Stomach (tissue), 4 donors: ENCODE measurements at regions not wholly inside any gene's neighbourhood (a gene's known extent, or its start where the extent isn't known, plus 50 kb on each side); places are given as distances from the start of the nearest gene placed in this dataset.
"Not testable (repeated sequence)": the region's sequence is repeated elsewhere in the genome, so short reads cannot be mapped to it uniquely, and the experiment has no call there.

Source experiments
- EP300 ChIP-seq: sonication (generic); formaldehyde crosslinking; IDR thresholded peaks from one replicate; pipeline ENCODE4 v1.6.1; 2017; ENCODE audit warnings: antibody characterized with exemption
- POLR2A ChIP-seq, 4 donors: fragments of 450-650 bp; IDR thresholded peaks; one replicate each; pipeline ENCODE4 v1.6.1; 2016; ENCODE audit warnings: antibody characterized with exemption in 4 of 4, control low read depth in 2 of 4, mild to moderate bottlenecking in 1 of 4, moderate library complexity in 1 of 4
- POLR2AphosphoS5 ChIP-seq, 3 donors: sonication (generic); formaldehyde crosslinking; IDR thresholded peaks; one replicate each; pipeline ENCODE4 v1.6.1; 2016; ENCODE audit warnings: antibody characterized with exemption in 3 of 3
- TF ChIP-seq, protein P1 (sequence below), 7 experiments: fragments of 450-650 bp in 4 of 7; fragments of 200-600 bp in 3 of 7; sonication (generic) in 3 of 7; IDR thresholded peaks; one replicate each; pipeline ENCODE4 v1.5.1; 2016 to 2019; ENCODE audit warnings: antibody characterized with exemption in 7 of 7, control low read depth in 2 of 7, mild to moderate bottlenecking in 1 of 7

DNA sequence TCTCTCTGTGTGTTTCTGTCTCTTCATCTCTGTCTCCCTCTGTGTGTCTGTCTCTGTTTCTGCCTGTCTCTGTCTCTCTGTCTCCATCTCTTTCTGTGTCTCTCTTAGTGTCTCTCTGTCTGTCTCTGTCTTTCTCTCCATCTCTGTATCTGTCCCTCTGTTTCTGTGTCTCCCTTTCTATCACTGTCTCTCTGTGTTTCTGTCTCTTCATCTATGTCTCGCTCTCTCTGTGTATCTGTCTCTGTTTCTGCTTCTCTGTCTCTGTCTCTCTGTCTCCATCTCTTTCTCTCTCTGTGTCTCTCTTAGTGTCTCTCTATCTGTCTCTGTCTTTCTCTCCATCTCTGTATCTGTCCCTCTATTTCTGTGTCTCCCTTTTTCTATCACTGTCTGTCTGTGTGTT lies 4479.1 kb upstream of the OR11H1 start:
- TF ChIP-seq POLR2A (IDR thresholded peaks at IDR 0.05); EP300; POLR2AphosphoS5 (IDR thresholded peaks at IDR 0.05): not testable (repeated sequence)
- TF ChIP-seq, protein P1, sequence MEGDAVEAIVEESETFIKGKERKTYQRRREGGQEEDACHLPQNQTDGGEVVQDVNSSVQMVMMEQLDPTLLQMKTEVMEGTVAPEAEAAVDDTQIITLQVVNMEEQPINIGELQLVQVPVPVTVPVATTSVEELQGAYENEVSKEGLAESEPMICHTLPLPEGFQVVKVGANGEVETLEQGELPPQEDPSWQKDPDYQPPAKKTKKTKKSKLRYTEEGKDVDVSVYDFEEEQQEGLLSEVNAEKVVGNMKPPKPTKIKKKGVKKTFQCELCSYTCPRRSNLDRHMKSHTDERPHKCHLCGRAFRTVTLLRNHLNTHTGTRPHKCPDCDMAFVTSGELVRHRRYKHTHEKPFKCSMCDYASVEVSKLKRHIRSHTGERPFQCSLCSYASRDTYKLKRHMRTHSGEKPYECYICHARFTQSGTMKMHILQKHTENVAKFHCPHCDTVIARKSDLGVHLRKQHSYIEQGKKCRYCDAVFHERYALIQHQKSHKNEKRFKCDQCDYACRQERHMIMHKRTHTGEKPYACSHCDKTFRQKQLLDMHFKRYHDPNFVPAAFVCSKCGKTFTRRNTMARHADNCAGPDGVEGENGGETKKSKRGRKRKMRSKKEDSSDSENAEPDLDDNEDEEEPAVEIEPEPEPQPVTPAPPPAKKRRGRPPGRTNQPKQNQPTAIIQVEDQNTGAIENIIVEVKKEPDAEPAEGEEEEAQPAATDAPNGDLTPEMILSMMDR (IDR thresholded peaks at IDR 0.05), result not testable (repeated sequence)
